Renal cortex interstitium (tissue), 11 donors: ENCODE measurements at regions not wholly inside any gene's neighbourhood (a gene's known extent, or its start where the extent isn't known, plus 50 kb on each side); places are given as distances from the start of the nearest gene placed in this dataset.
"Not testable (repeated sequence)": the region's sequence is repeated elsewhere in the genome, so short reads cannot be mapped to it uniquely, and the experiment has no call there.

Experiments
- DNase-seq, 11 donors: peaks; one replicate each; pipeline ENCODE4 v3.0.0-alpha.2; 2013; ENCODE audit warnings: low read depth in 9 of 11, low spot score in 4 of 11; ENCODE audit errors: extremely low read depth in 1 of 11

GRCh38 chr11:33534575-33534974 is 166.1 kb downstream of the C11orf91 start:
- DNase-seq: no peak

GRCh38 chr11:33533386-33534052 is 167.1 kb downstream of the C11orf91 start:
- DNase-seq: no peak

DNA sequence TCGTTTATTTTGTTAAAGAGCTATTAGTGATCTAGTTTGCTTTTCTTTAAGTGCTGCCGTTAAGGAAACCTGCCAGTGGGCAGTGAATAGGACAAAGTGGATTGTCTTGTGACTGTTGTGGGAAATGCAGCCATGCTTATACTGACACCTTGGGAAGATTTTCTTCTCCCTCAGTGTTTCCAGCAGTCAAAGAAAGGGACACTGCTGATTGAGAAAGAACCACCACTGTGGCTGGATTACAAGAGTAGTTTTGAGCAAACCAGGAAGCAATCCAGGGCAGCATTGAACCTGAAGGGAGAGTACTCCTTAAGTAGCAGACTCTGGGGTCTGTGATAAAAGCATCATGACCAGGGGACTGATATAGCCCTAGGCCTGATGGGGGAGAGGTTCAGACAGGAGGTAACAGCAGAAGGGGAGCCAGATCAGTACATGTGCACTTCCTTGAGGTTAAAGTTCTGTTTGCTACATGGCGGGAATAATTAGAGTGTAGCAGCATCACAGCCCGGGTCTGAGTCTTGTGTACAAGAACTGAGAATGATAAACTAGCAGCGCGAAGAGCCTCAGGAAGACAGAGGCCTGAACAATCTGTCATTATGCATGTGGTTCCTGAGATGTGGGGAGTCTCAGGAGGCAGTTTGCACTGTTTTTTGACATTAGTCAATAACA is 167.8 kb downstream of the C11orf91 start:
- DNase-seq: no peak

DNA sequence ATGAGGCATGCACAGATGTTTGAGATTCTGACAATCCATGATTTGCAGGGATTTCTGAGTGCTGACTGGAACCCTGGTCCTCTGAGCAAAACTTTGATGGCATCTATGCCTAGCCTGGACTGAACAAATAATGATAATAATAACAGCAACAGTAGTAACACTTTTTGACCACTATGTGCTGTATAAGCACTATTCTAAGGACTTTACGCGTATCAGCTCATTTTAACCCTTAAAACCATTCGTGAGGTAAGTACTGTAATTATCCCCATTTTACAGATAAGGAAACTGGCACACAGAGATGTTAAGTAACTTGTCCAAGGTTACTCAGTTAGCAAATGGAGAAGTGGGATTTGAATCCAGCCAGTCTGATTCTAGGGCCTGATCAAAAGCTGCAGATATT is 168.4 kb downstream of the C11orf91 start:
- DNase-seq: no peak

GRCh38 chr11:33531743-33532181 is 168.9 kb downstream of the C11orf91 start:
- no peak for DNase-seq

GRCh38 chr11:33530815-33531214 is 169.8 kb downstream of the C11orf91 start:
- DNase-seq: no peak

DNA sequence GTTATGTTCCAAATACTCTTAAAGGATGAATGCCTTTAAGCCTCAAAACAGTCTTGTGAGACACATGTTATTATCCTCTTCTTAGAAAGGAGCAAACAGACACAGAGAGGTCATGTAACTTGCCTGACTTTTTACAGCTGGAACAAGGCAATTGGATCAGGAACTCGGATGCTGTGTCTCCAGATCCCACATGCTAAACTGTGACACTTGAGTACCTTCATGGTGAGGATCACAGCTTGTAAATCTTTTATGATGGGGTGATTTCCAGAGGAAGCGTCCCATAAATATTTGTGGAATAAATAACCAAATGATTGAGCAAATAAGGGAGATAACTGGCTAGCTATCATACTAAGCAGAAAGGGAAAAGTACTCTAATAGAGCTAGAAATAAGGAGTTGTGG is 171.2 kb downstream of the C11orf91 start:
- no peak for DNase-seq

GRCh38 chr11:33527738-33528137 is 172.9 kb downstream of the C11orf91 start:
- not testable (repeated sequence) for DNase-seq

DNA sequence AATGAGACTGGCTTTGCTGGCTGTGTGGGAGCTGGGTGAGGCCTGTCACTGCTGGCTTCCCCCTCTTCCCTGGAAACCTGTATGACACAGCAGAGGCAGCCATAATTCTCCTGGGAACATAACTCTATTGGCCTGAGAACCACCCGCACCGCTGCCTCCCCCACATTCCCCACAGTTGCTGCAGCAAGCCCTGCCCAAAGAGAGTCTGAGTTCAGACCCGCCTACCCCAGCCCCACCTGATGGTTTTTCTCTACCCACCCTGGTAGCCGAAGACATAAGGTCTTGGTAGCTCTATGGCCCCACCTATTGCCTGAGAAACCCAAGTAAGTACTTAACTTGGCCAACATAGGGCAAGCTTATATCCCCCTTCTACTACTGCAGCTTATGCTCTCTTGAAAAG is 174.8 kb downstream of the C11orf91 start:
- no peak for DNase-seq

DNA sequence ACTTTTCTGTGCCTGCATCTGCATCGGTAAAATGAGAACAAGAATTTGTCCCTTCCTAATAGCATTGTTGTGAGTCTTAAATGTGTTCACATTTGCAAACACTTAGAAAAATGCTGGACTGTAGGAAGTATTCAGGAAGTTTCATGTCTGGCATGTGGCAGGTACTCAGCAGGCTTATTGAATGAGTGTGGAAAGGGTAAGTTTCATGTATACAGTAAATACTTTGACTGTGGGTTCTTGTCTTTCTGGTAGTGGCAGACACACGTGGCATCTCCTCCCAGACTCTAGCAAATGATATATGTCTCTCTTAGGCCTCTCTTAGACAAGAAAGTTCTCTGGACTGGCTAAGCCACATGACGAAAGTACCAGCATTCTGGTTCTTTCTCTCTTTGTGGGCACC is 179.2 kb downstream of the C11orf91 start:
- no peak for DNase-seq

- no peak for DNase-seq
Measured at GRCh38 chr11:33520112-33520511, 180.5 kb downstream of the C11orf91 start.

DNA sequence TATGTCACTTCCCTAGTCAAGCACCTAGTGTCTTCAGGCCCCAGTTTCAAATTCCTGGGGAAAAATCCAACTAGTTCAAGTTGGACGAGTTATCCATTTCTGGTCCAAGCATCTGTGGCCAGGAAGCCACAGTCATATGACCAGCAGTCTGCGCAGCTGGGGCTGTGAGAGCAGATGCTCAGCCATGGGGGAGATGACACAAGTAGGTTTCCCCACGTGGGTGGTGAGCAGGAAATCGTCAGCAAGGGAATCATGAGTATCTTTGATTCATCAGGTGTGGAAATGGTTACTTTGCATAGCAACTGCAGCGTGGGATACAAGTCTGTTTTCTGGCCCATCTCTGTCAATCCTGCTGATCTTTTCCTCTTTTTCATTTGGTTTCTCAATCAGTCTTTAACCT is 185.3 kb downstream of the C11orf91 start:
- no peak for DNase-seq

DNA sequence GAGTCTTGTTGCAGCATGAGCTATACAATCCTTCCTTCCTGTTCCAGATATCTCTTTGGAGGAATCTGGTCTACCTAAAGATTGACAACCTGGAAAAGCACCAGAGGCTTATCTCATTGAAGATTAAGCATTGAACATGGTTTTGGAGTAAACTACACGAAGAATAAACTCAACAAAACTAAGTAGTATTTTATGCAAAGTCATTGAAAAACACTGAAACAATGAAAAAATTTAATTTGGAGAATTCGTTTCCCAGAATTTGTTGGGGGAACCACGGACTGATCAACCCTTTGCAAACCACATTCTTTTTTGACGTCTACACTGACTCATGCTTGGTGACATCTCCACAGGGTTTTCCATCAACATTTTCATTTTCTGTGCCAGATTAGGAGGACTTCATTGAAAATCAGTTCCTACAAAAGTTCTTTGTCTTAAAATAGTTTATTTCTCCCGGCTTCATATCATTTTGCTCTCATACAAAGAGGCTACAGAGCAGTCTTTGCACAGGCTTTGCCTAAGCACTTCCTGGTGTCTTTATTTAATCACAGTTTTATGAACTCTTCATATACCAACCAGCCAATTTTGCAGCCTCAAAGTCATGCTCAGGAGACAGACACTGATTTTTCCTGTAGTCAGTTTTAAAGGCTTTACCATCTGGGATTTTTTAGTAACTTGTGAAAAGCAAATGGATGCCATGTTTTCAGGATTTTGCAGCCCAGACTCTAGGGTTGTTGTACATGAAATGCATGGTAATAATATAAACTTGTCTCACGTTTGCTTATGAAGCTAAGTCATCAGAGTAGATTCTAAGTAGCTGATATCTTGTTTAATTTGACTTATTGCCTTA is 186.3 kb downstream of the C11orf91 start:
- no peak for DNase-seq

DNA sequence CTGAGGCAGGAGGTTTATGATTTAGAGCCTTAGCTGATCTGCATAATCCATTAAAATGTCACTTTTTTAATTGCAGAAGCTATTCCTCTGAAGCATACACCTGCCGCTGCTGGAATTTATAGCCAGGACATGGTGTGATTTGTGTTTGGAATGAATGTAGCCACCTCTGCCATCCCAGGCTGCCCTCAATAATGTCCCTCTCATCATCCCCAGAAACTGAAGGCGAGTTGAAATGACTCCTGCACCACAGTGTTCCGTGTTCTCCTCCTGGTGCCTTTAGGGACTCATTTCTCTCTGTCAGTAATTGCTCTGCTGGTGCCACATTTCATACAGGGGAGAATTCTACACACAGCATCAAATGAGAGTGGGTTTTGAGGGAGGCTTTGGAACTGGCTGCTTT is 191.0 kb downstream of the C11orf91 start:
- DNase-seq: no peak

DNA sequence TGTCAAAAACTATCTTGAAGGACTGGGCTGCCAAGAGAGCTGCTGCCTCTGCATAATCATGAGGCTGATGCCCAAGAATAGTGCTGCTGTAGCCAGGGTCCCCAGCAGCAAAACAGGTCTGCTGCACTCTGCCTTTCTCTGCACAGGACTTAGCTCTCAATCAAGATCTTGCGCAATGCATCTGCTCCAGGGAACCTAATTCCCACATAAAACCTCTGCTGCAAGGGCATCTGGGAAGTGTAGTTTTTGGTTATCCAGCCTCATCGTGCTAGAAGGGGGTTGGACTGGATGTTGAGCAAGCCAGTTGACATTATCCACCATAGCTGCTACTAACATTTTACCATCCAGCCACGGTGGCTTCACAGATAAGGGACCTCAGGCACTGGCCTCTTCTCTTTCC is 192.7 kb downstream of the C11orf91 start:
- DNase-seq: no peak

DNA sequence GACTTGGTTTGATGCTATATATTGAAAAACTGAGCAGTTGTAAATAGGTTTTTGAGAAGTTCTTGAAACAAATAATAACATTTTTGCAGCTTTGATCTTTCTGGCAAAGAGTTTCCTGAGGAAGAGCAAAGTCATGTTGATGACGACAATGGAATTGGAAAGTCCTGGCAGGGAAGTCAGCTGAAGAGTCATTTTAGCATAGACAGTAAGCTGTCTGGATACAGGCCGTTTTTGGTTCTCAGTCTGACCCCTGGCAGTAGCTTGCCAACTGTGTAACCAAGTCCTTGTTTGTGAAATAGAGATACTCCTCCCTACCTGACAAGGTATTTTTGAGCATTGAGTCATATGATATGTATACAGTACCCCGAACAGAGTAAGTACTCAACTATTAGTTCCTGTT is 193.3 kb downstream of the C11orf91 start:
- no peak for DNase-seq

GRCh38 chr11:33505093-33505492 is 195.5 kb downstream of the C11orf91 start:
- DNase-seq: no peak

- peak; percentile 27 to 70 (median 47) for DNase-seq
Measured at GRCh38 chr11:33500861-33501479, 199.7 kb downstream of the C11orf91 start.

DNA sequence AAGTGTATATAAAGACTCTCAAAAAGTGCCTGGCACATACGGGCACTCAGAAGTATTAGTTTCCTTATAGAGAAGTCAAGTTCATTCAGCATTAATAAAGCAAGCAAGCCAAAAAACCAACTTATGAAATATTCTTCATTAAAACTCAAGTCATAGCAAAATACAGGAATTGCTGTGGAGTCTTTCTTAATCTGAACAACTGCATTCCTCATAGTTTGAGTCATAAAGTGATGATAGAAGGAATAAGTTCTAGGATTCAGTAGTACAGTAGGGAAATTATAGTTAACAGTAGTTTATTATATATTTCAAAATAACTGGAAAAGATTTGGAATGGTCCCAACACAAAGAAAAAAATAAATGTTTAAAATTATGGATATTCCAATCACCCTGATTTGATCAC is 200.3 kb downstream of the C11orf91 start:
- no peak for DNase-seq

DNA sequence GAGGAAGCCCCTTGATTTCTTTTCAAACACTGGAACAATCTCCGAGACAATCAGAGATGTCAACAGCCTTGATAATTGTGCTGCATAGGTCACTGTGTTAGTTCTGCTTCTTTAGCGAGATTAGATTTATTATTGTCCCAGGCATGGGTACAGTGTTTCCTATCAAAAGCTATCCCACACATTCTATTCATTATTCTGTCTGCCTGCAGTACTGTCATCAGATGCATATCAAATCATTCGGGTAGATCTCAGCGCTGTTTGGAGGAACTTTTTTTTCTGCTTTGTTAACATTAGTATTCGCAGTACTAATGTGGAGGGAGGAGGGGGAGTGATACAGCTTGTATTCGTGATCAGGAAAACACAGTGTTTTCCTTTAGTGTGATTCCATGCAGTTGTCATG is 208.0 kb downstream of the C11orf91 start:
- no peak for DNase-seq
